H9 (cell line): ENCODE measurements at regions not wholly inside any gene's neighbourhood (a gene's known extent, or its start where the extent isn't known, plus 50 kb on each side); places are given as distances from the start of the nearest gene placed in this dataset.
A peak's percentile ranks its signal among the peaks of the same experiment; 100 is the strongest.

Experiments used
- DNase-seq: peaks from one replicate; pipeline ENCODE4 v3.0.0-alpha.2; 2017
- H2AFZ ChIP-seq: one replicate; pipeline ENCODE4 v1.6.1; 2013; ENCODE audit warnings: mild to moderate bottlenecking, low read length, control low read depth, moderate library complexity
- H2AK5ac ChIP-seq: 2 replicates; pipeline ENCODE4 v1.6.1; 2013; ENCODE audit warnings: low read length, control low read depth, mixed read lengths; ENCODE audit not compliant: insufficient read length
- H2BK120ac ChIP-seq: one replicate; pipeline ENCODE4 v1.6.1; 2013; ENCODE audit warnings: low read depth, mild to moderate bottlenecking, low read length, control low read depth, inconsistent platforms; ENCODE audit not compliant: poor library complexity, severe bottlenecking
- H2BK12ac ChIP-seq: 2 replicates; pipeline ENCODE4 v1.6.1; 2013; ENCODE audit warnings: low read length, control low read depth, mixed read lengths, low read depth; ENCODE audit not compliant: insufficient read length
- H2BK15ac ChIP-seq: 2 replicates; pipeline ENCODE4 v1.6.1; 2013; ENCODE audit warnings: low read depth, low read length, control low read depth
- H2BK20ac ChIP-seq: one replicate; pipeline ENCODE4 v1.6.1; 2013; ENCODE audit warnings: low read depth, mild to moderate bottlenecking, low read length, control low read depth, inconsistent platforms; ENCODE audit not compliant: poor library complexity, severe bottlenecking
- H2BK5ac ChIP-seq: 2 replicates; pipeline ENCODE4 v1.6.1; 2013; ENCODE audit warnings: low read length, control low read depth, mixed read lengths; ENCODE audit not compliant: insufficient read length
- H3K14ac ChIP-seq: 2 replicates; pipeline ENCODE4 v1.6.1; 2013; ENCODE audit warnings: low read length, control low read depth; ENCODE audit not compliant: insufficient read depth
- H3K18ac ChIP-seq: 2 replicates; pipeline ENCODE4 v1.6.1; 2013; ENCODE audit warnings: low read depth, mild to moderate bottlenecking, mixed read lengths, low read length, control low read depth; ENCODE audit not compliant: insufficient read length
- H3K23ac ChIP-seq: 2 replicates; pipeline ENCODE4 v1.6.1; 2013; ENCODE audit warnings: low read length, control low read depth, mixed read lengths, low read depth; ENCODE audit not compliant: insufficient read length
- H3K23me2 ChIP-seq: 2 replicates; pipeline ENCODE4 v1.6.1; 2013; ENCODE audit warnings: low read depth, mild to moderate bottlenecking, mixed read lengths, low read length, control low read depth; ENCODE audit not compliant: insufficient read length, poor library complexity, severe bottlenecking
- H3K27ac ChIP-seq: 2 replicates; pipeline ENCODE4 v1.5.1; 2013; ENCODE audit warnings: low read length, control low read depth, mixed read lengths, low read depth; ENCODE audit not compliant: insufficient read length
- H3K27me3 ChIP-seq: 2 replicates; pipeline ENCODE4 v1.6.1; 2013; ENCODE audit warnings: low read length, control low read depth, inconsistent platforms; ENCODE audit not compliant: insufficient read depth
- H3K4ac ChIP-seq: 2 replicates; pipeline ENCODE4 v1.6.1; 2013; ENCODE audit warnings: low read depth, mild to moderate bottlenecking, control low read depth, inconsistent platforms, low read length, moderate library complexity
- H3K4me1 ChIP-seq: 2 replicates; pipeline ENCODE4 v1.6.1; 2013; ENCODE audit warnings: low read length, control low read depth, inconsistent platforms; ENCODE audit not compliant: insufficient read depth
- H3K4me2 ChIP-seq: 2 replicates; pipeline ENCODE4 v1.6.1; 2013; ENCODE audit warnings: low read length, control low read depth, mixed read lengths; ENCODE audit not compliant: insufficient read length, insufficient read depth
- H3K56ac ChIP-seq: 2 replicates; pipeline ENCODE4 v1.6.1; 2013; ENCODE audit warnings: low read depth, mild to moderate bottlenecking, mixed read lengths, low read length, control low read depth; ENCODE audit not compliant: insufficient read length
- H3K79me1 ChIP-seq: 2 replicates; pipeline ENCODE4 v1.6.1; 2013; ENCODE audit warnings: low read depth, mild to moderate bottlenecking, moderate library complexity, low read length, control low read depth, inconsistent platforms; ENCODE audit not compliant: insufficient read depth, poor library complexity, severe bottlenecking
- H3K79me2 ChIP-seq: 2 replicates; pipeline ENCODE4 v1.6.1; 2013; ENCODE audit warnings: low read length, control low read depth, inconsistent platforms; ENCODE audit not compliant: insufficient read depth
- H3K9ac ChIP-seq: 2 replicates; pipeline ENCODE4 v1.6.1; 2013; ENCODE audit warnings: low read length, control low read depth, mixed read lengths; ENCODE audit not compliant: insufficient read length; ENCODE audit errors: extremely low read depth
- H3K9me3 ChIP-seq: one replicate; pipeline ENCODE4 v1.6.1; 2013; ENCODE audit warnings: low read depth, low read length, inconsistent platforms; ENCODE audit not compliant: control insufficient read depth
- H3T11ph ChIP-seq: one replicate; pipeline ENCODE4 v1.6.1; 2013; ENCODE audit warnings: mild to moderate bottlenecking, low read length, control low read depth, inconsistent platforms
- H4K20me1 ChIP-seq: one replicate; pipeline ENCODE4 v1.6.1; 2013; ENCODE audit not compliant: control insufficient read depth, insufficient read length, insufficient read depth
- H4K5ac ChIP-seq: 2 replicates; pipeline ENCODE4 v1.6.1; 2013; ENCODE audit warnings: low read depth, mild to moderate bottlenecking, mixed read lengths, low read length, control low read depth; ENCODE audit not compliant: insufficient read length
- H4K8ac ChIP-seq: replicated peaks from 2 replicates; pipeline ENCODE4 v1.6.1; 2013; ENCODE audit warnings: low read length, control low read depth, mixed read lengths, low read depth; ENCODE audit not compliant: insufficient read length
- H4K91ac ChIP-seq: 2 replicates; pipeline ENCODE4 v1.6.1; 2013; ENCODE audit warnings: low read depth, mild to moderate bottlenecking, moderate library complexity, mixed read lengths, low read length, control low read depth; ENCODE audit not compliant: insufficient read length
- H3K27ac Mint-ChIP-seq, 3 experiments: 2 replicates in 2 of 3; 3 replicates in 1 of 3; pipeline ENCODE4 v1.8.0; 2020 to 2021; ENCODE audit warnings: mixed read lengths in 3 of 3, mild to moderate bottlenecking in 1 of 3, moderate library complexity in 1 of 3
- H3K27me3 Mint-ChIP-seq: 2 replicates; pipeline ENCODE4 v1.8.0; 2021; ENCODE audit warnings: low read depth, mild to moderate bottlenecking, moderate library complexity, mixed read lengths
- H3K36me3 Mint-ChIP-seq, 3 experiments: 2 replicates in 2 of 3; 3 replicates in 1 of 3; pipeline ENCODE4 v1.8.0; 2020 to 2021; ENCODE audit warnings: low read depth in 3 of 3, mixed read lengths in 3 of 3; ENCODE audit not compliant: insufficient read depth in 1 of 3
- H3K4me1 Mint-ChIP-seq, 2 experiments: 2 replicates each; pipeline ENCODE4 v1.8.0; 2020; ENCODE audit warnings: mixed read lengths in 2 of 2
- H3K4me3 Mint-ChIP-seq, 2 experiments: 2 replicates in 1 of 2; 3 replicates in 1 of 2; pipeline ENCODE4 v1.8.0; 2020 to 2021; ENCODE audit warnings: mild to moderate bottlenecking in 2 of 2, mixed read lengths in 2 of 2, moderate library complexity in 1 of 2
- H3K9me3 Mint-ChIP-seq, 2 experiments: 2 replicates in 1 of 2; 3 replicates in 1 of 2; pipeline ENCODE4 v1.8.0; 2020; ENCODE audit warnings: mild to moderate bottlenecking in 2 of 2, mixed read lengths in 2 of 2, moderate library complexity in 1 of 2
- CTCF ChIP-seq: fragments of 200-600 bp; sonication (generic); conservative IDR thresholded peaks from 3 replicates; pipeline ENCODE4 v1.8.0; 2021; ENCODE audit warnings: antibody characterized with exemption, mild to moderate bottlenecking
- WGBS: extraction: QIAGEN DNeasy Blood & Tissue Kit; methylation state at CpG from one replicate; pipeline ENCODE4 v1.1.7; 2013; ENCODE audit warnings: missing lambda C conversion rate, low lambda C conversion rate, mixed read lengths; ENCODE audit not compliant: insufficient read length; ENCODE audit errors: extremely low coverage; 5-methylcytosine and 5-hydroxymethylcytosine counted together

- peaks cover 11% of the 10 kb centered on the region; the same call in 1 of the 2 replicates for H3K79me2 ChIP-seq
- no peak overlapping the region for H4K91ac ChIP-seq
- no peak overlapping the region for H3K14ac ChIP-seq
- H2BK15ac ChIP-seq = no peak overlapping the region
- no peaks in the 10 kb centered on the region for H3K27me3 ChIP-seq
- Mint-ChIP-seq H3K4me1 (peaks cover 70% of the 10 kb centered on the region in 2 experiments), H3K27me3 (no peaks in the 10 kb centered on the region; the same call in 1 of the 2 replicates), H3K4me3 (peak overlapping the region in 1 of 2 experiments; percentile 13; a peak in 1 of 5 replicates), H3K36me3 (peaks cover 10 to 26% (median 18%) of the 10 kb centered on the region in 3 experiments), H3K9me3 (no peaks in the 10 kb centered on the region), H3K27ac (peak overlapping the region in 1 of 3 experiments; percentile 25; a peak in 2 of 7 replicates)
- DNase-seq = no peak
- TF ChIP-seq CTCF = no peak
- WGBS = no CpG with 5 or more reads among the region's 3 CpGs
- no peak overlapping the region for H3K56ac ChIP-seq
- peaks cover 6% of the 10 kb centered on the region for H3K23me2 ChIP-seq
- H3K79me1 ChIP-seq = peaks cover 2% of the 10 kb centered on the region
- H3T11ph ChIP-seq = no peak overlapping the region
- H2BK20ac ChIP-seq = no peak overlapping the region
- H3K4ac ChIP-seq = no peak overlapping the region
- H2BK5ac ChIP-seq = no peak overlapping the region
- no peak overlapping the region for H2BK120ac ChIP-seq
- H2BK12ac ChIP-seq = no peak overlapping the region
- H3K4me2 ChIP-seq = no peak overlapping the region
- H3K18ac ChIP-seq = no peak overlapping the region
- H4K5ac ChIP-seq = no peak overlapping the region
- H3K9ac ChIP-seq = no peak overlapping the region
- H2AFZ ChIP-seq = no peak overlapping the region
- H4K8ac ChIP-seq = no peak overlapping the region
- H3K9me3 ChIP-seq = no peaks in the 10 kb centered on the region
- no peaks in the 10 kb centered on the region for H4K20me1 ChIP-seq
- peaks cover 17% of the 10 kb centered on the region for H3K4me1 ChIP-seq
- no peak overlapping the region for H3K23ac ChIP-seq
- no peak overlapping the region for H2AK5ac ChIP-seq
- no peak overlapping the region for H3K27ac ChIP-seq
Observed at GRCh38 chr2:64249426-64249825, 105.2 kb upstream of the PELI1 start.
